ENCODE measurements at regions not wholly inside any gene's neighbourhood (a gene's known extent, or its start where the extent isn't known, plus 50 kb on each side); places are given as distances from the start of the nearest gene placed in this dataset.
"Not testable (repeated sequence)": the region's sequence is repeated elsewhere in the genome, so short reads cannot be mapped to it uniquely, and the experiment has no call there.

DNA sequence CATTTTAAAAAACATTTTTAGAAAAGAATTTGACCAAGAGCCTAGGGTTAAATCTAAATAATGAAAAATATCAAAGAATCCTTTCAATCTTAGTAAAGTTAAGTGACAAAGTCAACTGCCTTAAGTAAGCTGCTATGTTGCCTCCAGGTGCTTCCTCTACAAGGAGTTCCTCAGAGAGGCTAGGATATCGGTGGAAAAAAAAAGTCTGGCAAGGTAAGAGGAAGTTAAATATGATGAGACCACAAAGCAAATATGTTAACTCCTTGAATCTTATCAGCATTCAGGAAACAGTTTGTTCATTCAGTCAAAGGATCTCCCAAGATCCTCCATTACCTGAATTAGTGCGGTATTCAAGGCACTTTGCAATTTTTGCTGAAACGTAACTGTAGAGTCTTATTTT is 563.5 kb downstream of the PTPRC start:
- no peak for DNase-seq

DNA sequence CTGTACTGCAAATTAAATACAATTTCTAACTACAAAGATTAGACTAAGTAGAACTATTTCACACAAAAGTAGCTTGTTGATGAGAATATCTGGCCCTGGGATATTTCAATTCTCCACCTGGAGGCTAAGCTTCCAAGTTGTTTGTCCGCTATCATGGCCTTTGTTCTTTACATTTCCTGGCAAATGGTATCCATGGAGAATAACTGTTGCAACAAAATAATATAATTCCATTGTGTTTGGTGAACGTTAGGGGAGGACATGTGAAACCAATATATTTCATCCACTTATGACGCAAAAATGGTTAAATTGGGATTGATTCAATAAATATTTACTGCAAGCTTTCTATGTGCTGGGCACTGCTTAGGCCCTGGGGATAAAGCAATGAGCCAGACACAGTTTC is 565.4 kb downstream of the PTPRC start:
- no peak for DNase-seq

DNA sequence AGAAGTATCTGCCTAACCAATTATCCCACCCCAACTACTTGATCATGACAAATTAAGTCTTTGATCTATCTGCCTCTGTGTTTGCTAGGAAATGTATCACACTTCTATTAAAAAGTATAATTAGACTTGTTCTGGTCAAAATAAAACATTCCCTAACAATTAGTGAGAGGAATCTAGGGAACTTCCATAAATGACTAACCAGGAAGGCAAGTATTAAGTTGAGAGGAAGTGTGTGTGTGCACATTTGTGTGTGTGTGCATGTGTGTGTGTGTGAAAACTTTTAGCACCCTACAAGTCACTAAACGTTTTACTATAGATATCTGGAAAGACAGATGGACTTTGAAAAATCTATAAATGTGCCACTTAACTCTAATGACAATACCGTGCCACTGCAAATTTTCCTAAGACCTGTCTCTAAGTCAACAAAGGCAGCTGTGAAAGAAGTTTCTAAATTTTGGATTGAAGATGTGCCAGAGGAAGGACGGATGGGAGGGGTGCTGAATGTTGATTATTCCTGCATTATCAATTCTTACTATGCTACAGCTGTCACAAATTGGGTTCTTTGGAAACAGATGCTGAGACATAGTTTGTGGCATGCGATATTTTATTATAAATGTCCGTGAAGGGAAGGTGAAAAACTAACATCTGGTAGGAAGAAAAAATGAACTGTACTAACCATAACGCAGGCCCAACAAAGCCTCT is 567.1 kb downstream of the PTPRC start:
- no peak for DNase-seq

DNA sequence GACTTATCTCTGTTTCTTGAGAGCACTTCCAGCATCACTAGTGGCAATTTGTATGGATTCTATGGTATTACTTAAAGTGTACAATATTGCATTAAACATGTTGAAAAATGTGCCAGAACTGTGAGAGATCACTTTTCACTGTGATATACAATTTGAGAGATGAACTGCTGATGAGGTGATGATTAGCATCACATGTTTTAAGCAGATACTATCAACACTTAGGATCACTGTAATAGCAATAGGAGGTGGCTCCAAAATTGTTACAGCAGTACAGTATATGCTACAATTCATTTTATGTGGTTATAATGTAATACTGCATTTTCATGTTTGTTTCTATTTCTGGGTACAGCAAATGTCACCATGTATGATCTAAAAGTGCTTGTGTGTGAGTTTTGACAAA is 570.0 kb downstream of the PTPRC start:
- no peak for DNase-seq

DNA sequence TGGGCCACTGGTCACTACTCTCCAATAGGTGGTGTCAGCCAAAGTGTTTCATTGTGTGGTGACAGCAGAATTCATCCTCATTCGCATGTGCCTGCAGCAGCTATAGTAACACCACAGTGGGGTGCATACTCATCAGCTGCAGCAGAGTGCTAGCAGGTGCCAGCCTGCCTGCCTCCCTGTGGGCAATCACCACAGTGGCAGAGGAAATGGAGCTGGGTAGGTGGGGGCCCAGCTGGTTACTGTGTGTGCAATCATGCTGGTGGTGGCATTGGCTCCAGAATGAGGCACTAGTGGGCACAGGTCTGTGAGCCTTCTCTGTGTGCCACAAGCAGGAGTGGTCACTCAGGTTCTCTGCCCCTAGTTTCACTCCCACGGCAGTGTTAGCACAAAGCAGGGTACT is 579.2 kb downstream of the PTPRC start:
- DNase-seq: no peak

DNA sequence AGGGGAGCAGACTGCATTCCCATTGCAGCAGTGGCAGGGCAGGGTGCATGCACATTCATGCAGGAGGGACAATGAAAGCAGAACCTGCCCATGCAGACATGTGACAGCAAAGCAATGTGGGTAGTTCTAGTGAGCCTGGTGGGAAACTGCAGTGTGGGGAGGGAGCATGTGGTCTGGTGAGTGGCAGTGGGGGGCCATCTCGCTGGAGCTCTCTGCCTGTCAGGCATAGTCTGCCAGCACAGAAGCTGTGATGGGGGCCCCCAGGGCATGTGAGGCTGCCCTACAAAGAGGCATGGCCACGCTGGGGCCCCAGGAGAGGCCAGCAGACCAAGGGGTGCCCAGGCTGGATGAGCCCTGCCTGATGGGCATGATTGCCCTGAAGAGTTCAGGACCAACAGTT is 579.7 kb downstream of the PTPRC start:
- DNase-seq: no peak

DNA sequence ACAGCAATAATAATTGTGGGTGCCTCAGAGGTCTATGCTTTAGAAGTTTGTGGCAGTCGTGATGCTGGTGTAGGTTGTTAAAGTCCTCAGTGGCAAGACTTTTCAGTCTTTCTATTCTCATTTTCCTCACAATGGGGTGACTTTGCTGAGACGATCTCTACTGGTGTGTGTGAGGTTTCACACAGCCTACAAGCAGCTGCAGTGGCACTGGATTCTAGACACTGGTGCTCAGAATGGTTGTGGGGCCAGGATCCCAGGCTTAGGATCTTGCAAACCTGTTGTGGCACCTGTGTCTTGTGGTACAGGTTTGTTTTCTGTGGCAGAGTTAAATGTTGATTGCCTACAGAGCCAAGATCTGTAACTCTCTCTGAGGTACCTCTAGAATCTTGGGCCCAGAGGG is 581.2 kb downstream of the PTPRC start:
- no peak for DNase-seq

DNA sequence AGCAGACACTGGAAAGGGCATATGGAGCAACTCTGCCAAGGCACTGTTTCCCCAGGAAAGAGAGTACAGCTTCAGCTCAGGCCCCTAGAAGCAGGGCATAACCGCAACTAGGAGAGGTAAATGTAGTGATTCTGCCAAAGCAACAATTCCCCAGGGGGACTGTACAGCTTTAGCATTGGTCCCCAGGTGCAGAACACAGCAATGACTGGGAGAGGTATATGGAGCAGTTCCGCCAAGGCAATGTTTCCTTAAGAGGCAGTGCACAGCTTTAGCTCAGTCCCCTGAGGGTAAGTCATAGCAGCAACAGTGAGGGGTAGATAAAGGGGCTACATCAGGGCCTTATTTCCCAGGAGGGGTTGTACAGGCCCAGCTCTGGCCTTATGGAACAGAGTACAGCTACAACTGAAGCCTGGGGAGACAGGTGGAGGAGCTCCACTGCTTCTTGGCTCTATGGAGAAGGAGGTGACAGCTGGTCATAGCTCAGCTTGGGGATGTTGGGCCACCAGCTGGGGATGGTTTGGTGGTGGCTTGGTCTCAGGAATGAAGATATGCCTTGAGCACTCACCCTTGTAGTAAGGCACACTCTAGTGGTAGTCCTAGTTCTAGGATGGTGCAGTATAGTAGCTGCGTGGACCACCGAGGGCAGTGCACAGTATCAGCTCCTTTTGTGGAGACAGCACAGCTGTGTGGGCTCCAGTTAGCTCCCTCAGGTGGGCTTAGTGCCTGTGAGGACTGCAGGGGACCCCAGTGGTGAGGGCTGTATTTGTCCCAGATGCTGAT is 582.7 kb downstream of the PTPRC start:
- no peak for DNase-seq

DNA sequence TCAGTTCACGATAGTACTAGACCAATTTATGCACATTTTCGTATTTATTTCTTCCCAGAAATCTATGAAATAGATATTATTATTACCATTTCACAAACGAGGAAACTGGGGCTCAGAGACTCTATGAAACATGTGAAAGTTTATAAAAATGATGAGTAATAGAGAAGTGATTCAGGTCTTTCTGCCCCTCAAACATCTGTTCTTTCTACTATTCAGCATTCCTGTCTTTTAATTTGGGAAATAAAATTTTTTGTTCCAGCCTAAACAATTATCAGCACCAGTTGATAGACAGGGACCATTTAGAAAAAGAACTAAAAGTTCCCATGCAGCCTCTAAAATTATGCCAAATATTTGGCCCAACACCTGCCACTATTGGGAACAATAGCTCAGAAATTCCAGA is 585.1 kb downstream of the PTPRC start:
- DNase-seq: no peak

DNA sequence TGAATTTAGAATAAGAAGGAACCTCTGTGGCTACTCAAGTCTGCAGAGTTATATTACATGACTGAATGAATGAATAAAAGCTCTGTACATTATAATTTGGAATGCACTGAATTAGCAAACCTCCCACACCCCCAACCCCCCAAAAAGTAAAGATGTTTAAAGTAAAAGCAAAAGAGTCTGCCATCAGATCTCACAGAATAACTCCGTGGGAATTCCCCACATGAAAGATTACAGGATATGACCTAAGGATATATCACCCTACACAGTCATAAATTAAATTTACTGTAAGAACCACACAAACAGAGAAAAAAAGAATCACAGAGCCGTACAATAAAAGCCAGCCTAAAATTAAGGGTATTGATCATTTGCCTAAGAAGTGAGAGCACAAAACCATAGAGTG is 587.3 kb downstream of the PTPRC start:
- DNase-seq: no peak

DNA sequence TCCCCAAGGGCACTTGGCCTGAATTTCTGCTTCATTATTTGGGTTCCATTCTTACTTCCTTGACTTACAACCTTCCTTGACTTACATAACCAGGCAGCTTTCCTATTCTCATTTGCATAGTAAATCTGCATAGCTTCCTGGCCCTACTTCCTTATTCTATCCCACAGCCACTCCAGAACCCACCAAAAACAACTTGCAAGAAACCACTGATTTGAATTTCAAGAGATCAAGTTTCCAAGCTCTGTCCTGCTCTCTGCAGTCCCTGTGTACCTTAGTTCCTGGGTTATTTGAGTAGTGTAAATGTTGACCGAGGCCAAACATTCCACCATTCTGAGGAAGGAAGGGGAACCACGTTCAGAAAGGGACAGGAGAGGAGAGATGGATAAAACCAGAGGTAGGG is 603.3 kb downstream of the PTPRC start:
- no peak for DNase-seq

DNA sequence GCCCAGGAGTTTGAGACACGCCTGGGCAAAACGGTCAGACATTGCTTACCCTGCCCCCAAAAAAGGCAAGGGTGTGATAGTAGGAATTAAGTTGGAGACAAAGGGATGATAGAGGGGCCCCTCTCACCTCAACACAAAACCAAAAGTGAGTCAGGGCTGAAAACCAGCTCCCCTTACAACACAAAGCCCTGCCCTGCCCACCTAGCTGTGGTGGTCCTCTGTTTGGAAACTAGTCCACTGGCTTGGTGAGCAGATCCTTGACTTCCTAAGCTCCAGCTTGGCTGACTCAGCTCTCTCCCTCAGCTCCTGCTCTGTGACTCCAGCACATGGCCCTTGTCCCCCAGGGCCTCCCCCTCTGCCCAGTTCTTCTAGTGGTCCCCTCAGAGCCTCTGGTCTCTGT is 603.8 kb downstream of the PTPRC start:
- DNase-seq: no peak

DNA sequence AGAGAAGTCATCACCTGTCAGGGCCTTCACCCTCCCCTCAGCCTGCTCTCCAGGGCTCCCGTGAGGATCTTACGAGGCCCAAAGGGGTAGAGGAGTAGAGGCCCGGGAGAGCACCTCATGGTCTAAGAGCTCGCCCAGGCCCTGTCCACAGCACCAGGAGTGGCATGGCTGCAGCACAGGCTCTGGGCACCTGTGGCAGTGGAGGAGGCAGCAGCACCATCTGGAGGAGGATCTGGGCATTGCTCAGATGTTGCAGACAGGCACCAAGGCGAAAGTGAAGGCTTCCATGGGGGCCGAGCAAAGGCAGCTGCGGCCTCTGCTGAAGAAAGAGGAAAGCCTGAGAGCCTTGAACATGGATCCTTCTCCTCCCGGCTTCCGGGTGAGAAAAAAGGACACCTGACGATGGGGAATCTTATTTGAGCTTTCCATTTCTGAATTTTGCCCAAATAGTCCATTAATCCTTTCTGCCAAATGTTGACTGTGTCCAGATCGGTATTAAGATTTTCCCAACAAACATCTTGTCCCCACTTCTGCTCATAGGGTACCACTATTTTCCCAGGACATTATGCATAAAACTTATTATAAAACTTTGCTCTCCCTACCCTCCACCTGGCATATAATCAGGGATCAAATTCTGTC is 604.7 kb downstream of the PTPRC start:
- DNase-seq: peak in 42 of 51 donors; percentile 4 to 80 (median 33)

DNA sequence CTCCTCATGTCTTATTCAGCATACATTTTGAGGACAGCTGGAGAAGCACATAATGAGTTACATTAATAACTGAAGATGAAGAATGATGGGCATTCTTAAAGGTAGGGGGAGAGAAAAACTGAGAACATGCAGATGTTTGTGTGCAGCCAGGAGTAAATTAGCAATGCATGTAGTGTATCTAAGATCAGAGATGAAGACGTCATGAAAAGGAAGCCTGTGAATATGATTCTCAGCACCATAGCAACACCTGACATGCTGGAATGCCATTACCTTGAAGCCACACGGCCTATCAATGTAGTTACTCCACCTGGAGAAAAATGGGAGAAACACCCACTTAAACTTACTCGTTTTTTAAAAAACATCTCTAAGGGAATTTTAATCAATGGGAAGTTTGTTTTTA is 607.1 kb downstream of the PTPRC start:
- no peak for DNase-seq

DNA sequence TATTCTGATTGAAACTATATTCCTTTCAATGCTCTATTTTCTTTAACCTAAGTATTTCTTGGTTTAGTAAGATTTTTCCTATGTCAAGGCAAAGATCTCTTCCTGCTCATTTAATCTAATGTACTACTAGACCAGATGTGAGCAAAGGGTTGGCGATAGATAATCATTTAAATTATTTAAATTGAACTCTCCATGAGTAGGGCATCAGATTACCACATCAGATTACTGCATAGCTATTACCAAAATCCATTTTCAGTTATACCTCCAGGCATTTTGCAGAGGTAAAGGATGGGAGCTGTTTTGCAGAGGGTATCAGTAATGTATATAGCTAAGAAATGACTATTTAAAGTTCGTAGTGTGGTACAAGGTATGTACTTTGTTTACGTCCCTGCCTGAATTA is 607.9 kb downstream of the PTPRC start:
- no peak for DNase-seq

DNA sequence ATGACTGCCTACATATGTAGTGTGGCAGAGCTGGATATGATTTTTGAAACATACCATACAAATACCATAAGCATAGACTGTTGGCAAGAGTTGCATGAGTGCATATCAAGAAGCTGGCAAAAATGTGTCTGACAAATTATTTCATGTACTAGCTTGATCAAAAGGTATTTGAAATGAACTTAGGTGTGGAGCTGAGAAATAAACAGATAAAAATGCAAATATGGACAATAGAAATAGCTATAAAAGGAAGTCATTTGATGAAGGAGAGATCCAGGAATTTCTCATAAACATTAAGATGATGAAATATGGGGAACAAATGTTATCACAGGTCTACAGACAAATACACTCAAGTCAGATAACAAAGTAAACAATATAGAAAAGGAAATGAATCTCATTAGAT is 609.1 kb downstream of the PTPRC start:
- DNase-seq: no peak

DNA sequence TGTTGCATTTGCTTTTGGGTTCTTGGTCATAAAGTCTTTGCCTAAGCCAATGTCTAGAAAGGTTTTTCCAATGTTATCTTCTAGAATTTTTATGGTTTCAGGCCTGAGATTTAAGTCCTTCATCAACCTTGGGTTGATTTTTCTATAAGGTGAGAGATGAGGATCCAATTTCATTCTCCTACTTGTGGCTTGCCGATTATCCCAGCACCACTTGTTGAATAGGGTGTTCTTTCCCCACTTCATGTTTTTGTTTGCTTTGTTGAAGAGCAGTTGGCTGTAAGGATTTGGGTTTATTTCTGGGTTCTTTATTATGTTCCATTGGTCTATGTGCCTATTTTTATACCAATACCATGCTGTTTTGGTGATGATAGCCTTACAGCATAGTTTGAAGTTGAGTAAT is 615.2 kb downstream of the PTPRC start:
- DNase-seq: not testable (repeated sequence)

DNA sequence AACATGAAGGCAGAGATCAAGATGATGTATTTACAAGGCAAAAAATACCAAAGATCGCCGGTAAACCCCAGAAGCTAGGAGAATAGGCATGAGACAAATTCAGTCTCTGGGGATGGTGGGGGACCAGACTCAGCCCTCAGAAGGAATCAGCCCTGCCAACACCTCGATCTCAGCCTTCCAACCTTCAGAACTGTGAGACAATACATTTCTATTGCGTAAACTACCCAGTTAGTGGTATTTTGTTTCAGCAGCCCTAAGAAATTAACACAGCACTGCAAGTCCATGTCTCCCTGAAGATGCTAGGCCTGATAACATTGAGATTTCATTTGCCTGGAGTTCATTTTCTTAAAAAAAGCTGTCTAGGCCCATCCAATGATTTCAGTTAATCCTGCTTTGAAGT is 622.5 kb downstream of the PTPRC start:
- DNase-seq: no peak

DNA sequence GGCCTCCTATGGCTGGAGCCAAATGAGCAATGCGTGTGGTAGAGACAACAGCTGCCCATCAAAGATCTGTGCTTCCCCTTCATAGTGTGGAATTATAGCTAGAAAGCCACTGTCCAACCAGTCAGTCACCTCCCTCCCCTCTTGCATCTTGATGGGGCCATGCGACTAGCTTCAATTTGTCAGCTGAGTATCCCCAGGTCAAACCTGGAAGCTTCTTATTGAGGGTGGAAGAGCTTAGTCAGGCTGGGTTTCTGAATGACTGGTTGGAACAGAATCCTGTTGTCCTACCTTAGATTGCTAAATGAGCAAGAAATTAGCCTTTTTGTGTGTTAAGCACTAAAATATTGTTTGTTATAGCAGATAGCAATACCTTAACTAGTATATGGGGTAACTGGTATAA is 625.4 kb downstream of the PTPRC start:
- no peak for DNase-seq

DNA sequence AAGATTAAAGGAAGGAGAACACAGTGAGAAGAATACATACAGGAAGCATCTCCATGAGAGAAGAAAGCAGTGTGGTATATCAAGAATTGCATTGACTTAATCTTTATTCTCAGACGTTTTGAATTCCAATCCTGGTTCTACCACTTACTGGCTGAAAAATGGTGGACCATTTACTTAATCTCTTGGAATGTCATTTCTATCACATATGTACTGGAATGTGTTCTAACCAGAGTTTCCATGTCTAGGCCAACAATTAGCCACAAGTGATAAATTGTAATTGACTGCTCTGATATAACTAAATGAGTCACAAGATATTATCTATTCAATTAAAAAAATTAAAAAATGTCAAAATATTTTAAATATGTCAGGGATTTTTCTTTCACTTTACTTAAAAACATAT is 626.1 kb downstream of the PTPRC start:
- DNase-seq: no peak

DNA sequence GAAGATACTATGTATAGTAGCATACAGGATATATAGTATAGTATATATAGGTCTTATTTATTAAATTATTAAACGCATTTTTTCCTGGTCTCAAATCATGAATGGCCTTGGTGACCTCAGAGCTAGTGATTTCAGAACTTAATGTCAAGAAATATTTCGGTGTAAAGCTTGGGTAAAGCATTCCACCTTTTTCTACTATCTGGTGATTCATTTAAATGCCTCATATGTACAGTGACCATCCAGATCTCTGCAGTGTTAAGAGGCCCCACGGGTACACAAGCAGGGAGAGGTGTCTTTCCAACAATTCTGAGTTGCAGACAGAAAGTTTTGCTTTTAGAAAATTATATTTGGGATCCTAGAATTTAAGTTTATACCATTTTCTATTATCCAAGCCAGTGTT is 626.5 kb downstream of the PTPRC start:
- no peak for DNase-seq

DNA sequence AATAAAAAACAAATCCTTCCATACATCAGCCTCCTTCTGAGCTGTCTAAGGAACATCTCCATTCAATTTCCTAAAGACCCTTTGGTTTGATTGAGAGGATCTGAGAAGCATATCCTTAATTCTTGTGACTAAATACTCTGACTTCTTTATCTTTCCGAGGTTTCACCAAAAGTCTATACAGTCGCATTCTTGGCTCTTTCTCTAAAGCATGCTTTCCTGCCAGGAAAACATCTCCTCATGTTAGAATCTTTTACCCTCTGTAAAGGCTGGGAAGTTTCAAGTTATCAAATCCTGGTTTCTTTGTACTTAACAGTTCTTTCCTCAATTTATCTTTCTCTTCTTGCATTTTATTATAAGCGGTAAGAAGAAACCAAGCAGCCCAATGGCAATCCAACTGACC is 630.4 kb downstream of the PTPRC start:
- DNase-seq: no peak

DNA sequence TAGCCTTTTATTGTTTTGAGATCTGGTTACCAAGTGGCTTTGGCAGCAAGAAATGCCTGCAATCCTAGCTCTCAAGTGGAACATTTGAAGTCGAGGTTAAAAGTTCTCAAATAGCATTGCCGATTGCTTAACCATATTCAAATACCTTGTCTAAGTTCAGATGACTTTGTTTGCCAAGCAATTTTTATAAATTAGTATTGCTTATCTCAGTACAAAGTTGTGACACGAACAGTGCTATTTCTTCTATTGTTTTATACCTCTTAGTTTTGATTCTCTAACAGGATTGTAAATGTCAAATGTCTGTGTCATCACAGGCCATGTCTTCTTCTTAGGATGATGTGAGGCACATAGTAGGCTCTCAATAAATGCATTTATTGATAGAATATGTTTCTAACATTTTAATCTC is 633.3 kb downstream of the PTPRC start:
- no peak for DNase-seq
